OCI-LY7 (cell line): ENCODE measurements at regions not wholly inside any gene's neighbourhood (a gene's known extent, or its start where the extent isn't known, plus 50 kb on each side); places are given as distances from the start of the nearest gene placed in this dataset.

Experiments used
- CTCF ChIP-seq: fragments of 200-600 bp; sonication (generic); conservative IDR thresholded peaks from 2 replicates; pipeline ENCODE4 v1.5.1; 2014; ENCODE audit warnings: mild to moderate bottlenecking, antibody characterized with exemption, low read length, moderate library complexity, mixed read lengths
- EZH2phosphoT487 ChIP-seq: fragments of 200-600 bp; sonication (generic); IDR thresholded peaks from 2 replicates; pipeline ENCODE4 v1.6.1; 2018; ENCODE audit warnings: low read depth, borderline replicate concordance, mild to moderate bottlenecking, mixed run types, antibody characterized with exemption, low read length, moderate library complexity, mixed read lengths

GRCh38 chr6:168934660-168935627 is 318.7 kb downstream of the THBS2 start:
- no peak for TF ChIP-seq CTCF
- no peak for TF ChIP-seq EZH2phosphoT487
